H1 (cell line): ENCODE measurements at regions not wholly inside any gene's neighbourhood (a gene's known extent, or its start where the extent isn't known, plus 50 kb on each side); places are given as distances from the start of the nearest gene placed in this dataset.

ENCODE experiments used
- BCL11A ChIP-seq, 2 experiments: IDR thresholded peaks; one replicate each; pipeline ENCODE4 v1.6.1; 2011; ENCODE audit warnings: low read depth in 2 of 2, low read length in 2 of 2, mild to moderate bottlenecking in 2 of 2
- EZH2 ChIP-seq: fragments of 200-600 bp; sonication (generic); IDR thresholded peaks from 2 replicates; pipeline ENCODE4 v1.7.1; 2012; ENCODE audit warnings: low read depth, mild to moderate bottlenecking, moderate library complexity, low read length, inconsistent platforms; ENCODE audit not compliant: severe bottlenecking
- GTF2F1 ChIP-seq: IDR thresholded peaks from 2 replicates; pipeline ENCODE4 v1.6.1; 2012; ENCODE audit warnings: low read depth, low read length, improper control_type of control experiment, borderline replicate concordance
- JUN ChIP-seq: IDR thresholded peaks from 2 replicates; pipeline ENCODE4 v1.6.1; 2011; ENCODE audit warnings: low read depth, mild to moderate bottlenecking, improper control_type of control experiment, low read length
- NANOG ChIP-seq: IDR thresholded peaks from 2 replicates; pipeline ENCODE4 v1.6.1; 2011; ENCODE audit warnings: low read length, low read depth, mild to moderate bottlenecking, inconsistent platforms; ENCODE audit not compliant: insufficient read depth, poor library complexity, severe bottlenecking
- POU5F1 ChIP-seq: IDR thresholded peaks from 2 replicates; pipeline ENCODE4 v1.6.1; 2011; ENCODE audit warnings: low read depth, mild to moderate bottlenecking, low read length, moderate library complexity
- SAP30 ChIP-seq: fragments of 300-600 bp; sonication (generic); IDR thresholded peaks from 2 replicates; pipeline ENCODE4 v1.7.1; 2012; ENCODE audit warnings: low read length, moderate library complexity, mild to moderate bottlenecking, inconsistent platforms; ENCODE audit not compliant: insufficient read depth, insufficient replicate concordance
- SIN3A ChIP-seq, 2 experiments: IDR thresholded peaks in 1 of 2; conservative IDR thresholded peaks in 1 of 2; 2 replicates each; pipeline ENCODE4 v1.6.1; 2011 to 2012; ENCODE audit warnings: low read length in 2 of 2, improper control_type of control experiment in 1 of 2, low read depth in 1 of 2, mild to moderate bottlenecking in 1 of 2
- TAF1 ChIP-seq: IDR thresholded peaks from 2 replicates; pipeline ENCODE4 v1.6.1; 2011; ENCODE audit warnings: mild to moderate bottlenecking, low read depth, low read length
- TBP ChIP-seq: IDR thresholded peaks from 2 replicates; pipeline ENCODE4 v1.6.1; 2011; ENCODE audit warnings: low read depth, low read length, improper control_type of control experiment
- TEAD4 ChIP-seq: IDR thresholded peaks from 2 replicates; pipeline ENCODE4 v1.6.1; 2012; ENCODE audit warnings: low read depth, low read length, inconsistent platforms, mixed read lengths
- TF ChIP-seq, protein P1 (sequence below): fragments of 300-600 bp; sonication (generic); IDR thresholded peaks from 2 replicates; pipeline ENCODE4 v1.7.1; 2012; ENCODE audit warnings: low read length, moderate library complexity, mild to moderate bottlenecking, inconsistent platforms; ENCODE audit not compliant: insufficient replicate concordance

DNA sequence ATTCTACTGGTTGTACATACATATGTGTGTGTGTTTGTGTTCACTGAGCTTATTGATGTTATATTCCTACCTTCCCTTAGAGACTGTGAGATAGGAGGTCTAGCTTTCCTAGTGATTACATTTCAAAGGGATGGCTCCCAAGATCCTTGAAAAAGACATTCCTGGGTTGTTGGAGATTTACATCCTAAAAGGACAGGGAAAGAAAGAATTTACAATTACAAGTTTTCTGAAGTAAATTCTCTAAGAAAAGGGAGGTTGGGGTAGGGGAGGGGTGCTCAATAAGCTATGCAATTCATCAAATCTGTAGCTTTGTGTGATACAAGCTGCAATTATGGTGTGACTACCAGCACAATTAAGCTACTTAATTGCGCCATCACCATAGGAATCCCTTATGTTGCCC is 284.3 kb downstream of the NUP35 start (continued):
- TF ChIP-seq NANOG (no peak), POU5F1 (no peak), SAP30 (no peak), BCL11A (IDR thresholded peaks at IDR 0.05; ENCODE audit: low read depth in 2 of 2, low read length in 2 of 2) (no peak), GTF2F1 (no peak), JUN (no peak), TBP (no peak), EZH2 (no peak), TEAD4 (peak; percentile 84), SIN3A (conservative IDR thresholded peaks at IDR 0.05 in 1 of 2, IDR thresholded peaks at IDR 0.05 in 1 of 2; ENCODE audit: low read depth in 1 of 2, low read length in 2 of 2) (no peak), TAF1 (no peak)
- TF ChIP-seq, protein P1, sequence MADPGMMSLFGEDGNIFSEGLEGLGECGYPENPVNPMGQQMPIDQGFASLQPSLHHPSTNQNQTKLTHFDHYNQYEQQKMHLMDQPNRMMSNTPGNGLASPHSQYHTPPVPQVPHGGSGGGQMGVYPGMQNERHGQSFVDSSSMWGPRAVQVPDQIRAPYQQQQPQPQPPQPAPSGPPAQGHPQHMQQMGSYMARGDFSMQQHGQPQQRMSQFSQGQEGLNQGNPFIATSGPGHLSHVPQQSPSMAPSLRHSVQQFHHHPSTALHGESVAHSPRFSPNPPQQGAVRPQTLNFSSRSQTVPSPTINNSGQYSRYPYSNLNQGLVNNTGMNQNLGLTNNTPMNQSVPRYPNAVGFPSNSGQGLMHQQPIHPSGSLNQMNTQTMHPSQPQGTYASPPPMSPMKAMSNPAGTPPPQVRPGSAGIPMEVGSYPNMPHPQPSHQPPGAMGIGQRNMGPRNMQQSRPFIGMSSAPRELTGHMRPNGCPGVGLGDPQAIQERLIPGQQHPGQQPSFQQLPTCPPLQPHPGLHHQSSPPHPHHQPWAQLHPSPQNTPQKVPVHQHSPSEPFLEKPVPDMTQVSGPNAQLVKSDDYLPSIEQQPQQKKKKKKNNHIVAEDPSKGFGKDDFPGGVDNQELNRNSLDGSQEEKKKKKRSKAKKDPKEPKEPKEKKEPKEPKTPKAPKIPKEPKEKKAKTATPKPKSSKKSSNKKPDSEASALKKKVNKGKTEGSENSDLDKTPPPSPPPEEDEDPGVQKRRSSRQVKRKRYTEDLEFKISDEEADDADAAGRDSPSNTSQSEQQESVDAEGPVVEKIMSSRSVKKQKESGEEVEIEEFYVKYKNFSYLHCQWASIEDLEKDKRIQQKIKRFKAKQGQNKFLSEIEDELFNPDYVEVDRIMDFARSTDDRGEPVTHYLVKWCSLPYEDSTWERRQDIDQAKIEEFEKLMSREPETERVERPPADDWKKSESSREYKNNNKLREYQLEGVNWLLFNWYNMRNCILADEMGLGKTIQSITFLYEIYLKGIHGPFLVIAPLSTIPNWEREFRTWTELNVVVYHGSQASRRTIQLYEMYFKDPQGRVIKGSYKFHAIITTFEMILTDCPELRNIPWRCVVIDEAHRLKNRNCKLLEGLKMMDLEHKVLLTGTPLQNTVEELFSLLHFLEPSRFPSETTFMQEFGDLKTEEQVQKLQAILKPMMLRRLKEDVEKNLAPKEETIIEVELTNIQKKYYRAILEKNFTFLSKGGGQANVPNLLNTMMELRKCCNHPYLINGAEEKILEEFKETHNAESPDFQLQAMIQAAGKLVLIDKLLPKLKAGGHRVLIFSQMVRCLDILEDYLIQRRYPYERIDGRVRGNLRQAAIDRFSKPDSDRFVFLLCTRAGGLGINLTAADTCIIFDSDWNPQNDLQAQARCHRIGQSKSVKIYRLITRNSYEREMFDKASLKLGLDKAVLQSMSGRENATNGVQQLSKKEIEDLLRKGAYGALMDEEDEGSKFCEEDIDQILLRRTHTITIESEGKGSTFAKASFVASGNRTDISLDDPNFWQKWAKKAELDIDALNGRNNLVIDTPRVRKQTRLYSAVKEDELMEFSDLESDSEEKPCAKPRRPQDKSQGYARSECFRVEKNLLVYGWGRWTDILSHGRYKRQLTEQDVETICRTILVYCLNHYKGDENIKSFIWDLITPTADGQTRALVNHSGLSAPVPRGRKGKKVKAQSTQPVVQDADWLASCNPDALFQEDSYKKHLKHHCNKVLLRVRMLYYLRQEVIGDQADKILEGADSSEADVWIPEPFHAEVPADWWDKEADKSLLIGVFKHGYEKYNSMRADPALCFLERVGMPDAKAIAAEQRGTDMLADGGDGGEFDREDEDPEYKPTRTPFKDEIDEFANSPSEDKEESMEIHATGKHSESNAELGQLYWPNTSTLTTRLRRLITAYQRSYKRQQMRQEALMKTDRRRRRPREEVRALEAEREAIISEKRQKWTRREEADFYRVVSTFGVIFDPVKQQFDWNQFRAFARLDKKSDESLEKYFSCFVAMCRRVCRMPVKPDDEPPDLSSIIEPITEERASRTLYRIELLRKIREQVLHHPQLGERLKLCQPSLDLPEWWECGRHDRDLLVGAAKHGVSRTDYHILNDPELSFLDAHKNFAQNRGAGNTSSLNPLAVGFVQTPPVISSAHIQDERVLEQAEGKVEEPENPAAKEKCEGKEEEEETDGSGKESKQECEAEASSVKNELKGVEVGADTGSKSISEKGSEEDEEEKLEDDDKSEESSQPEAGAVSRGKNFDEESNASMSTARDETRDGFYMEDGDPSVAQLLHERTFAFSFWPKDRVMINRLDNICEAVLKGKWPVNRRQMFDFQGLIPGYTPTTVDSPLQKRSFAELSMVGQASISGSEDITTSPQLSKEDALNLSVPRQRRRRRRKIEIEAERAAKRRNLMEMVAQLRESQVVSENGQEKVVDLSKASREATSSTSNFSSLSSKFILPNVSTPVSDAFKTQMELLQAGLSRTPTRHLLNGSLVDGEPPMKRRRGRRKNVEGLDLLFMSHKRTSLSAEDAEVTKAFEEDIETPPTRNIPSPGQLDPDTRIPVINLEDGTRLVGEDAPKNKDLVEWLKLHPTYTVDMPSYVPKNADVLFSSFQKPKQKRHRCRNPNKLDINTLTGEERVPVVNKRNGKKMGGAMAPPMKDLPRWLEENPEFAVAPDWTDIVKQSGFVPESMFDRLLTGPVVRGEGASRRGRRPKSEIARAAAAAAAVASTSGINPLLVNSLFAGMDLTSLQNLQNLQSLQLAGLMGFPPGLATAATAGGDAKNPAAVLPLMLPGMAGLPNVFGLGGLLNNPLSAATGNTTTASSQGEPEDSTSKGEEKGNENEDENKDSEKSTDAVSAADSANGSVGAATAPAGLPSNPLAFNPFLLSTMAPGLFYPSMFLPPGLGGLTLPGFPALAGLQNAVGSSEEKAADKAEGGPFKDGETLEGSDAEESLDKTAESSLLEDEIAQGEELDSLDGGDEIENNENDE, result peak; percentile 95
